Erythroblast (primary cell): ENCODE measurements at regions not wholly inside any gene's neighbourhood (a gene's known extent, or its start where the extent isn't known, plus 50 kb on each side); places are given as distances from the start of the nearest gene placed in this dataset.

Experiments
- GATA1 ChIP-seq: IDR thresholded peaks from 2 replicates; pipeline ENCODE4 v1.6.1; 2011; ENCODE audit warnings: low read depth, mild to moderate bottlenecking, control low read depth, low read length, moderate library complexity
- POLR2A ChIP-seq: IDR thresholded peaks from 2 replicates; pipeline ENCODE4 v1.6.1; 2011; ENCODE audit warnings: mild to moderate bottlenecking, low read length

GRCh38 chr7:65302883-65303282 lies 70.8 kb upstream of the ZNF92 start:
- TF ChIP-seq POLR2A (no peak), GATA1 (no peak)
